Fibroblast of lung (primary cell): ENCODE measurements at regions not wholly inside any gene's neighbourhood (a gene's known extent, or its start where the extent isn't known, plus 50 kb on each side); places are given as distances from the start of the nearest gene placed in this dataset.

Experiments used
- DNase-seq, 2 donors: peaks; one replicate each; pipeline versions ENCODE4 v3.0.0 to v3.0.0-alpha.2; 2010; ENCODE audit warnings: low read depth in 2 of 2
- H2AFZ ChIP-seq: 2 replicates; pipeline ENCODE4 v1.5.1; 2012; ENCODE audit warnings: low read length, control low read depth, inconsistent platforms
- H3K27ac ChIP-seq: 2 replicates; pipeline ENCODE4 v1.5.1; 2011; ENCODE audit warnings: low read length, control low read depth; ENCODE audit not compliant: insufficient read depth
- H3K27me3 ChIP-seq: 2 replicates; pipeline ENCODE4 v1.5.1; 2011; ENCODE audit warnings: mild to moderate bottlenecking, low read length; ENCODE audit not compliant: control insufficient read depth, insufficient read depth
- H3K36me3 ChIP-seq: 2 replicates; pipeline ENCODE4 v1.5.1; 2011; ENCODE audit warnings: low read length; ENCODE audit not compliant: control insufficient read depth, insufficient read depth
- H3K4me1 ChIP-seq: 2 replicates; pipeline ENCODE4 v1.5.1; 2011; ENCODE audit warnings: low read length; ENCODE audit not compliant: control insufficient read depth, insufficient read depth; ENCODE audit errors: extremely low read depth
- H3K4me2 ChIP-seq: 2 replicates; pipeline ENCODE4 v1.5.1; 2011; ENCODE audit warnings: low read length, control low read depth; ENCODE audit not compliant: insufficient read depth; ENCODE audit errors: extremely low read depth
- H3K4me3 ChIP-seq, 4 experiments: fragments of 200-600 bp in 1 of 4; sonication (generic) in 1 of 4; replicated peaks in 1 of 4; 2 replicates each; pipeline ENCODE4 v1.5.1; 2011 to 2016; ENCODE audit warnings: low read length in 4 of 4, low read depth in 3 of 4, mild to moderate bottlenecking in 3 of 4, control low read depth in 2 of 4, inconsistent platforms in 1 of 4, mixed read lengths in 1 of 4; ENCODE audit not compliant: insufficient read depth in 1 of 4; ENCODE audit errors: control extremely low read depth in 1 of 4
- H3K79me2 ChIP-seq: 2 replicates; pipeline ENCODE4 v1.5.1; 2012; ENCODE audit warnings: mild to moderate bottlenecking, low read length, inconsistent platforms; ENCODE audit not compliant: control insufficient read depth, insufficient read depth
- H3K9ac ChIP-seq: 2 replicates; pipeline ENCODE4 v1.5.1; 2011; ENCODE audit warnings: mild to moderate bottlenecking, low read length, control low read depth; ENCODE audit not compliant: insufficient read depth
- H3K9me3 ChIP-seq: 2 replicates; pipeline ENCODE4 v1.5.1; 2012; ENCODE audit warnings: low read depth, low read length; ENCODE audit not compliant: control insufficient read depth, insufficient read depth
- H4K20me1 ChIP-seq: 2 replicates; pipeline ENCODE4 v1.5.1; 2011; ENCODE audit warnings: low read length; ENCODE audit not compliant: control insufficient read depth, insufficient read depth; ENCODE audit errors: extremely low read depth
- CTCF ChIP-seq, 2 donors: IDR thresholded peaks in 1 of 2; conservative IDR thresholded peaks in 1 of 2; 1 replicate in 1 of 2; 2 replicates in 1 of 2; pipeline ENCODE4 v1.5.1; 2011 to 2012; ENCODE audit warnings: low read length in 2 of 2, control low read depth in 1 of 2, inconsistent platforms in 1 of 2, low read depth in 1 of 2, mild to moderate bottlenecking in 1 of 2
- EZH2 ChIP-seq: IDR thresholded peaks from 2 replicates; pipeline ENCODE4 v1.5.1; 2012; ENCODE audit warnings: low read length, control low read depth, mild to moderate bottlenecking; ENCODE audit errors: missing control alignments

GRCh38 chr1:208880433-208881100, 636.4 kb upstream of the PLXNA2 start:
- Histone ChIP-seq H2AFZ (no peak overlapping the region), H3K4me2 (no peak overlapping the region), H3K27ac (no peak overlapping the region), H3K4me1 (no peaks in the 10 kb centered on the region), H3K4me3 (no peak overlapping the region), H4K20me1 (no peaks in the 10 kb centered on the region), H3K79me2 (no peaks in the 10 kb centered on the region), H3K27me3 (no peaks in the 10 kb centered on the region), H3K9ac (no peak overlapping the region), H3K9me3 (no peaks in the 10 kb centered on the region), H3K36me3 (no peaks in the 10 kb centered on the region)
- peak in 1 of 2 donors; percentile 78 for DNase-seq
- TF ChIP-seq EZH2 (no peak), CTCF (conservative IDR thresholded peaks at IDR 0.05 in 1 of 2, IDR thresholded peaks at IDR 0.05 in 1 of 2; ENCODE audit: low read depth in 1 of 2, low read length in 2 of 2) (no peak)

- H3K79me2 ChIP-seq = no peaks in the 10 kb centered on the region
- TF ChIP-seq EZH2 (no peak), CTCF (conservative IDR thresholded peaks at IDR 0.05 in 1 of 2, IDR thresholded peaks at IDR 0.05 in 1 of 2; ENCODE audit: low read depth in 1 of 2, low read length in 2 of 2) (no peak)
- no peak overlapping the region for H3K9ac ChIP-seq
- no peaks in the 10 kb centered on the region for H4K20me1 ChIP-seq
- no peak overlapping the region for H3K4me3 ChIP-seq
- H3K4me1 ChIP-seq = no peaks in the 10 kb centered on the region
- no peaks in the 10 kb centered on the region for H3K27me3 ChIP-seq
- H2AFZ ChIP-seq = no peak overlapping the region
- no peaks in the 10 kb centered on the region for H3K9me3 ChIP-seq
- H3K4me2 ChIP-seq = no peak overlapping the region
- DNase-seq = no peak
- H3K36me3 ChIP-seq = no peaks in the 10 kb centered on the region
- H3K27ac ChIP-seq = no peak overlapping the region
Observed at GRCh38 chr1:208885060-208885459, 640.9 kb upstream of the PLXNA2 start.

GRCh38 chr1:208885650-208886049, 641.5 kb upstream of the PLXNA2 start:
- no peak for DNase-seq
- TF ChIP-seq CTCF (conservative IDR thresholded peaks at IDR 0.05 in 1 of 2, IDR thresholded peaks at IDR 0.05 in 1 of 2; ENCODE audit: low read depth in 1 of 2, low read length in 2 of 2) (no peak), EZH2 (no peak)
- Histone ChIP-seq H3K4me3 (no peak overlapping the region), H3K9me3 (no peaks in the 10 kb centered on the region), H3K4me2 (no peak overlapping the region), H3K27ac (no peak overlapping the region), H3K9ac (no peak overlapping the region), H4K20me1 (no peaks in the 10 kb centered on the region), H3K36me3 (no peaks in the 10 kb centered on the region), H3K4me1 (no peaks in the 10 kb centered on the region), H3K27me3 (no peaks in the 10 kb centered on the region), H3K79me2 (no peaks in the 10 kb centered on the region), H2AFZ (no peak overlapping the region)
